Prostate gland (tissue), 2 donors: ENCODE measurements at regions not wholly inside any gene's neighbourhood (a gene's known extent, or its start where the extent isn't known, plus 50 kb on each side); places are given as distances from the start of the nearest gene placed in this dataset.

ENCODE experiments used
- POLR2A ChIP-seq: fragments of 450-650 bp; IDR thresholded peaks from one replicate; pipeline ENCODE4 v1.6.1; 2016; ENCODE audit warnings: antibody characterized with exemption, mild to moderate bottlenecking
- POLR2AphosphoS5 ChIP-seq: sonication (generic); formaldehyde crosslinking; IDR thresholded peaks from one replicate; pipeline ENCODE4 v1.6.1; 2017; ENCODE audit warnings: antibody characterized with exemption
- TF ChIP-seq, protein P1 (sequence below), 4 experiments: fragments of 200-600 bp in 2 of 4; fragments of 450-650 bp in 2 of 4; sonication (generic) in 2 of 4; IDR thresholded peaks; 1 replicate in 3 of 4; 2 replicates in 1 of 4; pipeline ENCODE4 v1.5.1; 2016 to 2019; ENCODE audit warnings: antibody characterized with exemption in 4 of 4, mild to moderate bottlenecking in 2 of 4, moderate library complexity in 2 of 4

DNA sequence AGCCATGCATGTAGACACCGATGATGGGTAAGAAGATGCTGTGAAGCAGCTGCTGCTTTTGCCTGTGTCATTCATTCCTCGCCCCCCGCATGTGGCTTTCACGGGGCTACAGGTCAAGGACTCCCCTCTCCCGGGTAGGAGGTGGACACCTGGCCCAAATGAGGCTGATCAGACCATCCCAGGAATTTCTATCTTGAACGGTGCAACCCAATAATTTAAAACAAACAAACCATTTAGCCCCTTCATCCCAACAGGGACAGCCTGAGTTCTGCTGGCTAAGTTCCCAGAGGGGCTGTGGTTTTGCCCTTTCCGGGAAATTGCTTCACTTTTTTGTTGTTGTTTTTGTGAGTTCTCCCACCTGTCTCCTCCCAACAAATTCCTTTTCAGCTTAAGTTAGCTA is 137.7 kb upstream of the CDH5 start:
- TF ChIP-seq POLR2A (no peak), POLR2AphosphoS5 (no peak)
- TF ChIP-seq, protein P1, sequence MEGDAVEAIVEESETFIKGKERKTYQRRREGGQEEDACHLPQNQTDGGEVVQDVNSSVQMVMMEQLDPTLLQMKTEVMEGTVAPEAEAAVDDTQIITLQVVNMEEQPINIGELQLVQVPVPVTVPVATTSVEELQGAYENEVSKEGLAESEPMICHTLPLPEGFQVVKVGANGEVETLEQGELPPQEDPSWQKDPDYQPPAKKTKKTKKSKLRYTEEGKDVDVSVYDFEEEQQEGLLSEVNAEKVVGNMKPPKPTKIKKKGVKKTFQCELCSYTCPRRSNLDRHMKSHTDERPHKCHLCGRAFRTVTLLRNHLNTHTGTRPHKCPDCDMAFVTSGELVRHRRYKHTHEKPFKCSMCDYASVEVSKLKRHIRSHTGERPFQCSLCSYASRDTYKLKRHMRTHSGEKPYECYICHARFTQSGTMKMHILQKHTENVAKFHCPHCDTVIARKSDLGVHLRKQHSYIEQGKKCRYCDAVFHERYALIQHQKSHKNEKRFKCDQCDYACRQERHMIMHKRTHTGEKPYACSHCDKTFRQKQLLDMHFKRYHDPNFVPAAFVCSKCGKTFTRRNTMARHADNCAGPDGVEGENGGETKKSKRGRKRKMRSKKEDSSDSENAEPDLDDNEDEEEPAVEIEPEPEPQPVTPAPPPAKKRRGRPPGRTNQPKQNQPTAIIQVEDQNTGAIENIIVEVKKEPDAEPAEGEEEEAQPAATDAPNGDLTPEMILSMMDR (IDR thresholded peaks at IDR 0.05): no peak
